ENCODE measurements at regions not wholly inside any gene's neighbourhood (a gene's known extent, or its start where the extent isn't known, plus 50 kb on each side); places are given as distances from the start of the nearest gene placed in this dataset.

DNA sequence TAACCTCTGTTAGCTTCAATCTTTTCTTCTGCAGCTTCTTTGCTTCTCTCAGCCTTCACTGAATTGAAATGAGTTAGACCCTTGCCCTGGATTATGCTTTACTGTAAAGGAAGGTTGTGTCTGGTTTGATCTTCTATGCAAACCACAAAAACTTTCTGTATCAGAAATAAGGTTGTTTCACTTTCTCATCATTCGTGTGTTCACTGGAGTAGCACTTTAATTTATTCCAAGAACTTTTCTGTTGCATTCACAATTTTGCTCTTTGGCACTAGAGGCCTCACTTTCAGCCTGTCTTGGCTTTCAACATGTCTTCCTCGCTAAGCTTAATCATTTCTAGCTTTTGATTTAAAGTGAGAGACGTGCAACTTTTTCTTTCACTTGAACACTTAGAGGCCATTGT is 365.3 kb downstream of the TDRD15 start:
- H3K27ac ChIP-seq, result no peak overlapping the region
- TF ChIP-seq, protein P1, sequence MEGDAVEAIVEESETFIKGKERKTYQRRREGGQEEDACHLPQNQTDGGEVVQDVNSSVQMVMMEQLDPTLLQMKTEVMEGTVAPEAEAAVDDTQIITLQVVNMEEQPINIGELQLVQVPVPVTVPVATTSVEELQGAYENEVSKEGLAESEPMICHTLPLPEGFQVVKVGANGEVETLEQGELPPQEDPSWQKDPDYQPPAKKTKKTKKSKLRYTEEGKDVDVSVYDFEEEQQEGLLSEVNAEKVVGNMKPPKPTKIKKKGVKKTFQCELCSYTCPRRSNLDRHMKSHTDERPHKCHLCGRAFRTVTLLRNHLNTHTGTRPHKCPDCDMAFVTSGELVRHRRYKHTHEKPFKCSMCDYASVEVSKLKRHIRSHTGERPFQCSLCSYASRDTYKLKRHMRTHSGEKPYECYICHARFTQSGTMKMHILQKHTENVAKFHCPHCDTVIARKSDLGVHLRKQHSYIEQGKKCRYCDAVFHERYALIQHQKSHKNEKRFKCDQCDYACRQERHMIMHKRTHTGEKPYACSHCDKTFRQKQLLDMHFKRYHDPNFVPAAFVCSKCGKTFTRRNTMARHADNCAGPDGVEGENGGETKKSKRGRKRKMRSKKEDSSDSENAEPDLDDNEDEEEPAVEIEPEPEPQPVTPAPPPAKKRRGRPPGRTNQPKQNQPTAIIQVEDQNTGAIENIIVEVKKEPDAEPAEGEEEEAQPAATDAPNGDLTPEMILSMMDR (conservative IDR thresholded peaks at IDR 0.05), result no peak
- TF ChIP-seq ZFX (IDR thresholded peaks at IDR 0.05), result no peak

- H3K27ac ChIP-seq, result no peak overlapping the region
- no peak for TF ChIP-seq ZFX (IDR thresholded peaks at IDR 0.05)
- TF ChIP-seq, protein P1 (conservative IDR thresholded peaks at IDR 0.05), result no peak
These were observed 374.2 kb downstream of the TDRD15 start for GRCh38 chr2:21498016-21498415.

GRCh38 chr2:21500401-21500945 is 376.7 kb downstream of the TDRD15 start:
- no peak overlapping the region for H3K27ac ChIP-seq

GRCh38 chr2:21501376-21502027 is 377.7 kb downstream of the TDRD15 start:
- no peak overlapping the region for H3K27ac ChIP-seq
- no peak for TF ChIP-seq ZFX (IDR thresholded peaks at IDR 0.05)
- TF ChIP-seq, protein P1 (conservative IDR thresholded peaks at IDR 0.05), result no peak

More at GRCh38 chr2:21500401-21500945, 376.7 kb downstream of the TDRD15 start:
- TF ChIP-seq, protein P1 (conservative IDR thresholded peaks at IDR 0.05), result no peak
- TF ChIP-seq ZFX (IDR thresholded peaks at IDR 0.05), result no peak

GRCh38 chr2:21515903-21516302 is 392.1 kb downstream of the TDRD15 start:
- no peak overlapping the region for H3K27ac ChIP-seq
- no peak for TF ChIP-seq ZFX (IDR thresholded peaks at IDR 0.05)

DNA sequence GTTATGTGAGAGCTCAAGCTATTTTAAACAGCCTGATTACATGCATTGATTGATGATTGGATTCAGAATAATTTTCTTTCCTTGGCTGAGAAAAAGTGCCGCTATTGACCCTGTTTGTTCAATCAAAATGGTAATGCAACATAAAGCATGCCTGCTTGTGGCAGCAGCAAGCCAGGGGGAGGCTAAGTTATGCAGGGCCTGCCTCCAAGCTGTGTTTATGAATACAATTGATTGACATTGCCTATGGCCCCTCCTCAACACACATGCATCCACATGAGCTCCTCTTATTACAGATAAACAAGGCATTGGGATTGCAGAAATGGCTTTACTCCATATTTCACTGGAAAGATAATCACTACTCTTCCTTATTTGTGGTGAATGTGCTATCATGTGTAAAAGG is 395.6 kb downstream of the TDRD15 start:
- no peak overlapping the region for H3K27ac ChIP-seq
- TF ChIP-seq, protein P1 (conservative IDR thresholded peaks at IDR 0.05), result no peak
- no peak for TF ChIP-seq ZFX (IDR thresholded peaks at IDR 0.05)

GRCh38 chr2:21519821-21520220 is 396.1 kb downstream of the TDRD15 start:
- no peak overlapping the region for H3K27ac ChIP-seq
- no peak for TF ChIP-seq ZFX (IDR thresholded peaks at IDR 0.05)
- TF ChIP-seq, protein P1 (conservative IDR thresholded peaks at IDR 0.05), result no peak

- TF ChIP-seq ZFX (IDR thresholded peaks at IDR 0.05), result no peak
- TF ChIP-seq, protein P1 (conservative IDR thresholded peaks at IDR 0.05), result no peak
These were observed 412.1 kb downstream of the TDRD15 start for GRCh38 chr2:21535826-21536225.

More at GRCh38 chr2:21535826-21536225, 412.1 kb downstream of the TDRD15 start:
- no peak overlapping the region for H3K27ac ChIP-seq

Measured in C4-2B (cell line).